ENCODE measurements at regions not wholly inside any gene's neighbourhood (a gene's known extent, or its start where the extent isn't known, plus 50 kb on each side); places are given as distances from the start of the nearest gene placed in this dataset.

- H3K27ac ChIP-seq = no peak overlapping the region
- no peak for TF ChIP-seq CTCF (IDR thresholded peaks at IDR 0.05; ENCODE audit: low read depth, low read length)
- DNase-seq = no peak
Observed at GRCh38 chr13:54879036-54879435, 1850.4 kb downstream of the OLFM4 start.

GRCh38 chr13:54884682-54885081, 1856.1 kb downstream of the OLFM4 start:
- TF ChIP-seq CTCF (IDR thresholded peaks at IDR 0.05; ENCODE audit: low read depth, low read length) = no peak
- Histone ChIP-seq H3K27me3 (ENCODE audit: insufficient read depth, low read depth, severe bottlenecking) (no peaks in the 10 kb centered on the region), H3K36me3 (no peaks in the 10 kb centered on the region), H3K27ac (no peak overlapping the region), H3K4me3 (ENCODE audit: low read depth, low read length) (no peak overlapping the region), H3K9me3 (ENCODE audit: severe bottlenecking) (no peaks in the 10 kb centered on the region)
- no peak for DNase-seq

More at GRCh38 chr13:54879036-54879435, 1850.4 kb downstream of the OLFM4 start:
- Histone ChIP-seq H3K9me3 (ENCODE audit: severe bottlenecking) (no peaks in the 10 kb centered on the region), H3K4me3 (ENCODE audit: low read depth, low read length) (no peak overlapping the region), H3K27me3 (ENCODE audit: insufficient read depth, low read depth, severe bottlenecking) (no peaks in the 10 kb centered on the region), H3K36me3 (no peaks in the 10 kb centered on the region)

- Histone ChIP-seq H3K27ac (no peak overlapping the region), H3K9me3 (ENCODE audit: severe bottlenecking) (no peaks in the 10 kb centered on the region), H3K36me3 (no peaks in the 10 kb centered on the region), H3K27me3 (ENCODE audit: insufficient read depth, low read depth, severe bottlenecking) (no peaks in the 10 kb centered on the region), H3K4me3 (ENCODE audit: low read depth, low read length) (no peak overlapping the region)
- DNase-seq = no peak
- TF ChIP-seq CTCF (IDR thresholded peaks at IDR 0.05; ENCODE audit: low read depth, low read length) = no peak
Observed at GRCh38 chr13:54890976-54891375, 1862.4 kb downstream of the OLFM4 start.

GRCh38 chr13:54901316-54901715, 1872.7 kb downstream of the OLFM4 start:
- Histone ChIP-seq H3K36me3 (no peaks in the 10 kb centered on the region), H3K27me3 (ENCODE audit: insufficient read depth, low read depth, severe bottlenecking) (no peaks in the 10 kb centered on the region), H3K27ac (no peak overlapping the region), H3K4me3 (ENCODE audit: low read depth, low read length) (no peak overlapping the region), H3K9me3 (ENCODE audit: severe bottlenecking) (no peaks in the 10 kb centered on the region)
- no peak for DNase-seq
- TF ChIP-seq CTCF (IDR thresholded peaks at IDR 0.05; ENCODE audit: low read depth, low read length) = no peak

GRCh38 chr13:54912367-54912766, 1883.8 kb downstream of the OLFM4 start:
- Histone ChIP-seq H3K27me3 (ENCODE audit: insufficient read depth, low read depth, severe bottlenecking) (no peaks in the 10 kb centered on the region), H3K4me3 (ENCODE audit: low read depth, low read length) (no peak overlapping the region), H3K36me3 (no peaks in the 10 kb centered on the region), H3K27ac (no peak overlapping the region), H3K9me3 (ENCODE audit: severe bottlenecking) (no peaks in the 10 kb centered on the region)
- no peak for DNase-seq
- no peak for TF ChIP-seq CTCF (IDR thresholded peaks at IDR 0.05; ENCODE audit: low read depth, low read length)

- Histone ChIP-seq H3K9me3 (ENCODE audit: severe bottlenecking) (no peaks in the 10 kb centered on the region), H3K27ac (no peak overlapping the region), H3K4me3 (ENCODE audit: low read depth, low read length) (no peak overlapping the region), H3K27me3 (ENCODE audit: insufficient read depth, low read depth, severe bottlenecking) (no peaks in the 10 kb centered on the region), H3K36me3 (no peaks in the 10 kb centered on the region)
- no peak for DNase-seq
- TF ChIP-seq CTCF (IDR thresholded peaks at IDR 0.05; ENCODE audit: low read depth, low read length) = no peak
Observed at GRCh38 chr13:54913668-54914067, 1885.1 kb downstream of the OLFM4 start.
